OCI-LY1 (cell line): ENCODE measurements at regions not wholly inside any gene's neighbourhood (a gene's known extent, or its start where the extent isn't known, plus 50 kb on each side); places are given as distances from the start of the nearest gene placed in this dataset.
"Not testable (repeated sequence)": the region's sequence is repeated elsewhere in the genome, so short reads cannot be mapped to it uniquely, and the experiment has no call there.

Experiments used
- CTCF ChIP-seq: fragments of 200-600 bp; sonication (generic), shearing (Covaris generic); IDR thresholded peaks from 2 replicates; pipeline ENCODE4 v1.5.1; 2017; ENCODE audit warnings: mild to moderate bottlenecking, antibody characterized with exemption, low read length, moderate library complexity, mixed read lengths
- EZH2 ChIP-seq: fragments of 200-600 bp; sonication (generic), shearing (Covaris generic); IDR thresholded peaks from 2 replicates; pipeline ENCODE4 v1.8.0; 2017; ENCODE audit warnings: borderline replicate concordance, mixed run types, mild to moderate bottlenecking, antibody characterized with exemption, low read length, moderate library complexity, mixed read lengths

GRCh38 chr7:46043338-46043737 lies 122.3 kb upstream of the IGFBP3 start:
- TF ChIP-seq EZH2, CTCF: not testable (repeated sequence)
